Neuronal stem cell (in vitro differentiated cells): ENCODE measurements at regions not wholly inside any gene's neighbourhood (a gene's known extent, or its start where the extent isn't known, plus 50 kb on each side); places are given as distances from the start of the nearest gene placed in this dataset.

Experiments used
- DNase-seq: peaks from one replicate; pipeline ENCODE4 v3.0.0-alpha.2; 2013; ENCODE audit warnings: low spot score
- H2AFZ ChIP-seq: one replicate; pipeline ENCODE4 v1.6.1; 2013; ENCODE audit warnings: mild to moderate bottlenecking, low read length, inconsistent platforms
- H2AK5ac ChIP-seq: 2 replicates; pipeline ENCODE4 v1.6.1; 2013; ENCODE audit warnings: low read depth, mild to moderate bottlenecking, inconsistent platforms, low read length, moderate library complexity, mixed read lengths
- H2BK120ac ChIP-seq: 2 replicates; pipeline ENCODE4 v1.6.1; 2013; ENCODE audit warnings: low read depth, mild to moderate bottlenecking, inconsistent platforms, low read length, moderate library complexity, mixed read lengths
- H2BK12ac ChIP-seq: one replicate; pipeline ENCODE4 v1.6.1; 2013; ENCODE audit warnings: low read length, inconsistent platforms
- H2BK15ac ChIP-seq: 2 replicates; pipeline ENCODE4 v1.6.1; 2013; ENCODE audit warnings: mild to moderate bottlenecking, low read length, inconsistent platforms, mixed read lengths
- H2BK5ac ChIP-seq: one replicate; pipeline ENCODE4 v1.6.1; 2013; ENCODE audit warnings: inconsistent platforms, mild to moderate bottlenecking, low read length, moderate library complexity
- H3K14ac ChIP-seq: one replicate; pipeline ENCODE4 v1.6.1; 2013; ENCODE audit warnings: low read length, inconsistent platforms
- H3K18ac ChIP-seq: 2 replicates; pipeline ENCODE4 v1.6.1; 2013; ENCODE audit warnings: low read length, inconsistent platforms
- H3K23ac ChIP-seq: 2 replicates; pipeline ENCODE4 v1.6.1; 2013; ENCODE audit warnings: low read depth, mild to moderate bottlenecking, mixed read lengths, low read length, inconsistent platforms; ENCODE audit not compliant: poor library complexity
- H3K27ac ChIP-seq: replicated peaks from 3 replicates; pipeline ENCODE4 v1.5.1; 2013; ENCODE audit warnings: low read length, inconsistent platforms
- H3K27me3 ChIP-seq, 3 experiments: 2 replicates each; pipeline ENCODE4 v1.6.1; 2013; ENCODE audit warnings: low read length in 3 of 3, mild to moderate bottlenecking in 2 of 3, inconsistent platforms in 1 of 3, low read depth in 1 of 3, mixed read lengths in 1 of 3, moderate library complexity in 1 of 3; ENCODE audit not compliant: control insufficient read depth in 3 of 3, insufficient read depth in 3 of 3
- H3K36me3 ChIP-seq, 2 donors: replicated peaks in 1 of 2; 2 replicates each; pipeline ENCODE4 v1.6.1; 2013; ENCODE audit warnings: low read length in 2 of 2; ENCODE audit not compliant: control insufficient read depth in 2 of 2, insufficient read depth in 2 of 2
- H3K4ac ChIP-seq: 2 replicates; pipeline ENCODE4 v1.6.1; 2013; ENCODE audit warnings: inconsistent platforms, mild to moderate bottlenecking, low read length, moderate library complexity
- H3K4me1 ChIP-seq, 2 donors: 1 replicate in 1 of 2; 2 replicates in 1 of 2; pipeline ENCODE4 v1.6.1; 2013; ENCODE audit warnings: low read length in 2 of 2, low read depth in 1 of 2; ENCODE audit not compliant: control insufficient read depth in 2 of 2, insufficient read depth in 1 of 2
- H3K4me2 ChIP-seq: one replicate; pipeline ENCODE4 v1.6.1; 2013; ENCODE audit warnings: mild to moderate bottlenecking, low read length, inconsistent platforms; ENCODE audit not compliant: insufficient read depth, poor library complexity, severe bottlenecking
- H3K4me3 ChIP-seq, 2 donors: 2 replicates each; pipeline ENCODE4 v1.5.1; 2013; ENCODE audit warnings: low read length in 2 of 2, mild to moderate bottlenecking in 2 of 2, inconsistent platforms in 1 of 2, moderate library complexity in 1 of 2
- H3K79me1 ChIP-seq: one replicate; pipeline ENCODE4 v1.6.1; 2013; ENCODE audit warnings: low read depth, mild to moderate bottlenecking, inconsistent platforms, low read length, moderate library complexity
- H3K9ac ChIP-seq: one replicate; pipeline ENCODE4 v1.6.1; 2013; ENCODE audit warnings: mild to moderate bottlenecking, low read depth, low read length, inconsistent platforms; ENCODE audit not compliant: poor library complexity
- H3K9me3 ChIP-seq, 2 donors: replicated peaks in 1 of 2; 2 replicates each; pipeline versions ENCODE3 to v1.6.1; 2013; ENCODE audit warnings: low read length in 2 of 2, mild to moderate bottlenecking in 2 of 2, inconsistent platforms in 1 of 2, low read depth in 1 of 2, mixed read lengths in 1 of 2, moderate library complexity in 1 of 2; ENCODE audit not compliant: control insufficient read depth in 2 of 2, insufficient read depth in 1 of 2
- H4K8ac ChIP-seq: one replicate; pipeline ENCODE4 v1.6.1; 2013; ENCODE audit warnings: low read depth, mild to moderate bottlenecking, inconsistent platforms, low read length, moderate library complexity
- H4K91ac ChIP-seq: one replicate; pipeline ENCODE4 v1.6.1; 2013; ENCODE audit warnings: low read length, low read depth, mild to moderate bottlenecking, inconsistent platforms; ENCODE audit not compliant: poor library complexity
- WGBS, 2 donors: extraction: QIAGEN DNeasy Blood & Tissue Kit; methylation state at CpG; one replicate each; pipeline ENCODE4 v1.1.7; 2013; ENCODE audit warnings: missing lambda C conversion rate in 2 of 2, mixed read lengths in 1 of 2; ENCODE audit not compliant: insufficient read length in 2 of 2, insufficient replicate concordance in 1 of 2; ENCODE audit errors: extremely low coverage in 2 of 2; 5-methylcytosine and 5-hydroxymethylcytosine counted together

- Histone ChIP-seq H3K27me3 (no peaks in the 10 kb centered on the region), H3K18ac (peak overlapping the region; percentile 6), H3K4ac (no peak overlapping the region), H3K9me3 (no peaks in the 10 kb centered on the region), H2BK5ac (no peak overlapping the region), H3K27ac (no peak overlapping the region), H3K79me1 (no peaks in the 10 kb centered on the region), H3K14ac (no peak overlapping the region), H2BK120ac (no peak overlapping the region), H3K4me2 (no peak overlapping the region), H3K23ac (no peak overlapping the region), H2AFZ (peak overlapping the region; percentile 35), H2AK5ac (no peak overlapping the region), H2BK15ac (no peak overlapping the region), H2BK12ac (no peak overlapping the region), H3K4me1 (peaks cover 0 to 3% of the 10 kb centered on the region in 2 donors), H3K36me3 (no peaks in the 10 kb centered on the region), H4K91ac (no peak overlapping the region), H4K8ac (no peak overlapping the region), H3K9ac (no peak overlapping the region), H3K4me3 (no peak overlapping the region)
- WGBS, 2 donors = no CpG with 5 or more reads among the region's 4 CpGs
- DNase-seq = no peak
Measured at GRCh38 chr18:70920840-70921374, 632.1 kb downstream of the SOCS6 start.

- Histone ChIP-seq H4K91ac (no peak overlapping the region), H3K36me3 (no peaks in the 10 kb centered on the region), H2BK15ac (no peak overlapping the region), H3K9me3 (no peaks in the 10 kb centered on the region), H3K18ac (no peak overlapping the region), H2AK5ac (no peak overlapping the region), H3K23ac (no peak overlapping the region), H3K4me2 (no peak overlapping the region), H4K8ac (no peak overlapping the region), H3K4ac (no peak overlapping the region), H3K27me3 (no peaks in the 10 kb centered on the region), H2BK120ac (no peak overlapping the region), H3K79me1 (no peaks in the 10 kb centered on the region), H3K14ac (no peak overlapping the region), H3K27ac (no peak overlapping the region), H3K4me1 (peaks cover 0 to 2% of the 10 kb centered on the region in 2 donors), H2BK5ac (no peak overlapping the region), H2AFZ (peak overlapping the region; percentile 9), H3K4me3 (no peak overlapping the region), H3K9ac (no peak overlapping the region), H2BK12ac (no peak overlapping the region)
- no peak for DNase-seq
- no CpG with 5 or more reads among the region's 3 CpGs for WGBS, 2 donors
Measured at GRCh38 chr18:70907673-70908072, 618.8 kb downstream of the SOCS6 start.

GRCh38 chr18:70892381-70892780, 603.5 kb downstream of the SOCS6 start:
- no peak overlapping the region for H3K14ac ChIP-seq
- DNase-seq = no peak
- no peak overlapping the region for H4K91ac ChIP-seq
- no peak overlapping the region for H2AK5ac ChIP-seq
- H3K27me3 ChIP-seq = no peaks in the 10 kb centered on the region
- no peak overlapping the region for H4K8ac ChIP-seq
- H2AFZ ChIP-seq = no peak overlapping the region
- no peaks in the 10 kb centered on the region for H3K4me1 ChIP-seq
- no peak overlapping the region for H3K27ac ChIP-seq
- no peak overlapping the region for H3K4ac ChIP-seq
- no peaks in the 10 kb centered on the region for H3K9me3 ChIP-seq
- H2BK5ac ChIP-seq = no peak overlapping the region
- H3K18ac ChIP-seq = no peak overlapping the region
- H3K79me1 ChIP-seq = no peaks in the 10 kb centered on the region
- H2BK15ac ChIP-seq = no peak overlapping the region
- H2BK120ac ChIP-seq = no peak overlapping the region
- no peak overlapping the region for H2BK12ac ChIP-seq
- no peaks in the 10 kb centered on the region for H3K36me3 ChIP-seq
- no CpG with 5 or more reads among the region's 1 CpG for WGBS, 2 donors
- no peak overlapping the region for H3K4me3 ChIP-seq
- H3K9ac ChIP-seq = no peak overlapping the region
- no peak overlapping the region for H3K4me2 ChIP-seq
- no peak overlapping the region for H3K23ac ChIP-seq

GRCh38 chr18:70870292-70870691, 581.4 kb downstream of the SOCS6 start:
- WGBS, 2 donors = no CpG with 5 or more reads among the region's 1 CpG

More at GRCh38 chr18:70870292-70870691, 581.4 kb downstream of the SOCS6 start:
- Histone ChIP-seq H2AFZ (no peak overlapping the region), H3K4ac (no peak overlapping the region), H4K91ac (no peak overlapping the region), H3K9me3 (no peaks in the 10 kb centered on the region), H3K9ac (no peak overlapping the region), H2BK12ac (no peak overlapping the region), H3K27ac (no peak overlapping the region), H3K79me1 (no peaks in the 10 kb centered on the region), H3K4me3 (no peak overlapping the region), H4K8ac (no peak overlapping the region), H3K36me3 (no peaks in the 10 kb centered on the region), H2BK15ac (no peak overlapping the region), H3K4me2 (no peak overlapping the region), H2BK120ac (no peak overlapping the region), H3K23ac (no peak overlapping the region), H2AK5ac (no peak overlapping the region), H3K4me1 (no peaks in the 10 kb centered on the region), H3K14ac (no peak overlapping the region), H3K27me3 (no peaks in the 10 kb centered on the region), H3K18ac (no peak overlapping the region), H2BK5ac (no peak overlapping the region)
- DNase-seq = no peak
